ENCODE measurements at regions not wholly inside any gene's neighbourhood (a gene's known extent, or its start where the extent isn't known, plus 50 kb on each side); places are given as distances from the start of the nearest gene placed in this dataset.

GRCh38 chr20:10792291-10792690 is 118.5 kb upstream of the JAG1 start:
- no peak overlapping the region for H2BK5ac ChIP-seq (ENCODE audit: low read depth, low read length)
- H3K9me3 ChIP-seq (ENCODE audit: insufficient read depth in 2 of 2, low read depth in 1 of 2, low read length in 1 of 2): no peaks in the 10 kb centered on the region
- no peak overlapping the region for H3K14ac ChIP-seq (ENCODE audit: insufficient read length)
- ChIA-PET CTCF (ENCODE audit: partially characterized antibody) (no interaction called here), POLR2A (ENCODE audit: partially characterized antibody) (interaction anchor here (0.7 kb wide), 1 partner anchor 13 kb away, joined by 3 read pairs; no protein-coding TSS in a partner anchor)
- no peaks in the 10 kb centered on the region for H3K36me3 ChIP-seq (ENCODE audit: control insufficient read depth in 2 of 4, insufficient read depth in 4 of 4, low read length in 3 of 4)
- 91% methylated on average over 3 of the region's 3 CpGs; no CpG with 5 or more reads in 1 of the 2 experiments for WGBS, 2 experiments (ENCODE audit: extremely low coverage in 1 of 2, insufficient coverage in 1 of 2, insufficient read length in 1 of 2, insufficient replicate concordance in 2 of 2, low coverage in 1 of 2, low lambda C conversion rate in 2 of 2, missing lambda C conversion rate in 1 of 2)
- H3K4ac ChIP-seq (replicated peaks; ENCODE audit: insufficient read length, low read depth, low read length): no peak overlapping the region
- H2AK5ac ChIP-seq (ENCODE audit: low read depth, low read length): no peak overlapping the region
- no peak overlapping the region for H3K56ac ChIP-seq (replicated peaks; ENCODE audit: insufficient read length, low read depth, low read length)
- H4K8ac ChIP-seq (ENCODE audit: extremely low read depth, insufficient read depth, low read length): no peak overlapping the region
- H3K27ac ChIP-seq (ENCODE audit: low read depth, low read length): no peak overlapping the region
- no peak overlapping the region for H4K5ac ChIP-seq (ENCODE audit: insufficient read length, low read depth, low read length)
- no peak overlapping the region for H3K23ac ChIP-seq (ENCODE audit: insufficient read length)
- H3K18ac ChIP-seq (ENCODE audit: extremely low read depth, low read length): no peak overlapping the region
- FAIRE-seq (no peak), DNase-seq (ENCODE audit: low read depth in 1 of 2, low spot score in 2 of 2) (no peak)
- no peak overlapping the region for H2BK12ac ChIP-seq (ENCODE audit: low read depth, low read length)
- no peak overlapping the region for H2BK20ac ChIP-seq (ENCODE audit: low read length)
- no peaks in the 10 kb centered on the region; the same call in 1 of the 2 replicates for H3K23me2 ChIP-seq (ENCODE audit: low read depth, low read length)
- H2AFZ ChIP-seq (ENCODE audit: low read length): no peak overlapping the region
- H4K20me1 ChIP-seq (replicated peaks in 1 of 2; ENCODE audit: control insufficient read depth in 1 of 2, insufficient read depth in 2 of 2, low read length in 2 of 2): no peaks in the 10 kb centered on the region
- H3K4me3 ChIP-seq (ENCODE audit: extremely low read depth in 1 of 4, insufficient read depth in 2 of 4, low read depth in 3 of 4, low read length in 4 of 4): no peak overlapping the region
- H2BK15ac ChIP-seq (ENCODE audit: low read length): no peak overlapping the region
- H4K91ac ChIP-seq (replicated peaks; ENCODE audit: insufficient read length, low read length): no peak overlapping the region
- no peak overlapping the region for H3K4me2 ChIP-seq (ENCODE audit: insufficient read depth in 1 of 2, low read depth in 2 of 2, low read length in 2 of 2)
- H3K9ac ChIP-seq (replicated peaks in 1 of 4; ENCODE audit: extremely low read depth in 1 of 4, low read depth in 3 of 4, low read length in 3 of 4): no peak overlapping the region
- H3K27me3 ChIP-seq (replicated peaks in 1 of 4; ENCODE audit: control insufficient read depth in 3 of 4, extremely low read depth in 1 of 4, insufficient read depth in 3 of 4, low read length in 3 of 4): no peaks in the 10 kb centered on the region
- H3K79me2 ChIP-seq (ENCODE audit: control insufficient read depth in 1 of 2, insufficient read depth in 2 of 2, low read length in 2 of 2): no peaks in the 10 kb centered on the region
- peaks cover 2 to 6% (median 4%) of the 10 kb centered on the region in 4 experiments; a peak in 3 of 7 replicates for H3K4me1 ChIP-seq (replicated peaks in 1 of 4; ENCODE audit: control insufficient read depth in 3 of 4, insufficient read depth in 4 of 4, low read length in 3 of 4)
- no peaks in the 10 kb centered on the region for H3K79me1 ChIP-seq (ENCODE audit: low read depth, low read length)
- no peak for TF ChIP-seq ATF2 (IDR thresholded peaks at IDR 0.05; ENCODE audit: low read length)
- TF ChIP-seq SP2 (IDR thresholded peaks at IDR 0.05; ENCODE audit: low read length): no peak
- no peak for TF ChIP-seq CHD2 (IDR thresholded peaks at IDR 0.05; ENCODE audit: low read length)
- TF ChIP-seq TCF12 (IDR thresholded peaks at IDR 0.05; ENCODE audit: low read depth, low read length): no peak
- no peak for TF ChIP-seq MAX (IDR thresholded peaks at IDR 0.05)
- no peak for TF ChIP-seq EGR1 (IDR thresholded peaks at IDR 0.05; ENCODE audit: borderline replicate concordance, low read depth, low read length)
- TF ChIP-seq KDM4A (IDR thresholded peaks at IDR 0.05; ENCODE audit: low read depth, low read length, severe bottlenecking): no peak
- H2BK120ac ChIP-seq (replicated peaks; ENCODE audit: low read depth, low read length): no peak overlapping the region

All from H1 (cell line).